GM12878 (cell line): ENCODE measurements at regions not wholly inside any gene's neighbourhood (a gene's known extent, or its start where the extent isn't known, plus 50 kb on each side); places are given as distances from the start of the nearest gene placed in this dataset.

ENCODE experiments used
- BCL3 ChIP-seq: IDR thresholded peaks from 2 replicates; pipeline ENCODE4 v1.6.1; 2011; ENCODE audit warnings: borderline replicate concordance, low read depth, mild to moderate bottlenecking, moderate library complexity, low read length; ENCODE audit not compliant: insufficient read depth, poor library complexity, severe bottlenecking
- CTCF ChIP-seq, 3 experiments: IDR thresholded peaks in 2 of 3; conservative IDR thresholded peaks in 1 of 3; 2 replicates each; pipeline ENCODE4 v1.5.1; 2011; ENCODE audit warnings: low read depth in 3 of 3, low read length in 3 of 3, mild to moderate bottlenecking in 3 of 3, control low read depth in 2 of 3, moderate library complexity in 2 of 3, inconsistent platforms in 1 of 3, mixed read lengths in 1 of 3; ENCODE audit not compliant: control insufficient read depth in 2 of 3, insufficient read depth in 1 of 3; ENCODE audit errors: extremely low read depth in 1 of 3
- ESRRA ChIP-seq: IDR thresholded peaks from 2 replicates; pipeline ENCODE4 v1.6.1; 2012; ENCODE audit warnings: mild to moderate bottlenecking, low read length, improper control_type of control experiment
- EZH2 ChIP-seq: IDR thresholded peaks from 2 replicates; pipeline ENCODE4 v1.6.1; 2012; ENCODE audit warnings: low read depth, mild to moderate bottlenecking, control low read depth, inconsistent platforms, low read length, borderline replicate concordance; ENCODE audit not compliant: control insufficient read depth
- HDAC2 ChIP-seq: fragments of 200-600 bp; sonication (generic); IDR thresholded peaks from 2 replicates; pipeline ENCODE4 v1.6.1; 2017
- MEF2A ChIP-seq: IDR thresholded peaks from 2 replicates; pipeline ENCODE4 v1.6.1; 2011; ENCODE audit warnings: low read depth, mild to moderate bottlenecking, low read length, moderate library complexity; ENCODE audit not compliant: insufficient read depth

GRCh38 chr5:44535621-44536020 lies 146.4 kb upstream of the FGF10 start:
- no peak for TF ChIP-seq HDAC2
- TF ChIP-seq MEF2A: no peak
- no peak for TF ChIP-seq BCL3
- TF ChIP-seq ESRRA: no peak
- no peak for TF ChIP-seq EZH2
- no peak for TF ChIP-seq CTCF (IDR thresholded peaks at IDR 0.05 in 2 of 3, conservative IDR thresholded peaks at IDR 0.05 in 1 of 3; ENCODE audit: control insufficient read depth in 2 of 3, extremely low read depth in 1 of 3, insufficient read depth in 1 of 3, low read depth in 3 of 3, low read length in 3 of 3)
